ENCODE measurements at regions not wholly inside any gene's neighbourhood (a gene's known extent, or its start where the extent isn't known, plus 50 kb on each side); places are given as distances from the start of the nearest gene placed in this dataset.
"Not testable (repeated sequence)": the region's sequence is repeated elsewhere in the genome, so short reads cannot be mapped to it uniquely, and the experiment has no call there.

GRCh38 chr21:9978371-9978770 lies 543.0 kb upstream of the TPTE start:
- intact Hi-C loops (cut with micrococcal nuclease); H3K9ac ChIP-seq (ENCODE audit: insufficient read depth, low read length, poor library complexity, severe bottlenecking); H2AFZ ChIP-seq (ENCODE audit: insufficient read depth, low read depth, low read length, poor library complexity, severe bottlenecking); DNase-seq; H4K20me1 ChIP-seq (ENCODE audit: insufficient read depth, low read length); H3K4me1 ChIP-seq (ENCODE audit: control insufficient read depth in 1 of 2, insufficient read depth in 2 of 2, low read length in 2 of 2); H3K27ac Mint-ChIP-seq; H3K4me1 Mint-ChIP-seq; H3K4me3 Mint-ChIP-seq; H3K36me3 Mint-ChIP-seq; H3K4me3 ChIP-seq (replicated peaks in 1 of 3; ENCODE audit: low read depth in 2 of 3, low read length in 3 of 3); H3K27me3 Mint-ChIP-seq (ENCODE audit: low read depth in 3 of 3); H3K36me3 ChIP-seq (replicated peaks in 1 of 2; ENCODE audit: control insufficient read depth in 1 of 2, insufficient read depth in 2 of 2, low read length in 2 of 2); H3K27me3 ChIP-seq (ENCODE audit: control insufficient read depth in 2 of 2, insufficient read depth in 2 of 2, low read length in 2 of 2); H3K79me2 ChIP-seq (ENCODE audit: insufficient read depth, low read length); H3K4me2 ChIP-seq (replicated peaks; ENCODE audit: extremely low read depth, low read length, poor library complexity, severe bottlenecking); H3K27ac ChIP-seq (ENCODE audit: low read depth in 1 of 2, low read length in 2 of 2): not testable (repeated sequence)
- no CpG with 5 or more reads among the region's 4 CpGs for WGBS (ENCODE audit: insufficient coverage)
- peaks cover 10 to 18% of the 10 kb centered on the region in 2 donors for H3K9me3 ChIP-seq (replicated peaks in 1 of 2; ENCODE audit: control insufficient read depth in 1 of 2, insufficient read depth in 1 of 2, low read length in 2 of 2)
- peaks cover 7 to 23% (median 13%) of the 10 kb centered on the region in 7 donors for H3K9me3 Mint-ChIP-seq

- DNase-seq; H3K36me3 Mint-ChIP-seq; H3K4me2 ChIP-seq (replicated peaks; ENCODE audit: extremely low read depth, low read length, poor library complexity, severe bottlenecking); H2AFZ ChIP-seq (ENCODE audit: insufficient read depth, low read depth, low read length, poor library complexity, severe bottlenecking); H4K20me1 ChIP-seq (ENCODE audit: insufficient read depth, low read length); H3K27ac ChIP-seq (ENCODE audit: low read depth in 1 of 2, low read length in 2 of 2); intact Hi-C loops (cut with micrococcal nuclease); H3K4me1 ChIP-seq (ENCODE audit: control insufficient read depth in 1 of 2, insufficient read depth in 2 of 2, low read length in 2 of 2); H3K79me2 ChIP-seq (ENCODE audit: insufficient read depth, low read length); H3K27ac Mint-ChIP-seq; H3K4me3 ChIP-seq (replicated peaks in 1 of 3; ENCODE audit: low read depth in 2 of 3, low read length in 3 of 3); H3K4me1 Mint-ChIP-seq; H3K27me3 ChIP-seq (ENCODE audit: control insufficient read depth in 2 of 2, insufficient read depth in 2 of 2, low read length in 2 of 2); H3K36me3 ChIP-seq (replicated peaks in 1 of 2; ENCODE audit: control insufficient read depth in 1 of 2, insufficient read depth in 2 of 2, low read length in 2 of 2); H3K4me3 Mint-ChIP-seq; H3K9ac ChIP-seq (ENCODE audit: insufficient read depth, low read length, poor library complexity, severe bottlenecking); H3K27me3 Mint-ChIP-seq (ENCODE audit: low read depth in 3 of 3): not testable (repeated sequence)
- no CpG with 5 or more reads among the region's 2 CpGs for WGBS (ENCODE audit: insufficient coverage)
- H3K9me3 Mint-ChIP-seq, result peaks cover 0 to 15% (median 5%) of the 10 kb centered on the region in 7 donors
- H3K9me3 ChIP-seq (replicated peaks in 1 of 2; ENCODE audit: control insufficient read depth in 1 of 2, insufficient read depth in 1 of 2, low read length in 2 of 2), result peaks cover 10 to 15% of the 10 kb centered on the region in 2 donors
Observed at GRCh38 chr21:9997507-9997906, 523.9 kb upstream of the TPTE start.

- H3K27ac Mint-ChIP-seq; H2AFZ ChIP-seq (ENCODE audit: insufficient read depth, low read depth, low read length, poor library complexity, severe bottlenecking); H3K4me3 Mint-ChIP-seq; intact Hi-C loops (cut with micrococcal nuclease); H3K36me3 Mint-ChIP-seq; H3K4me1 ChIP-seq (ENCODE audit: control insufficient read depth in 1 of 2, insufficient read depth in 2 of 2, low read length in 2 of 2); H3K27me3 ChIP-seq (ENCODE audit: control insufficient read depth in 2 of 2, insufficient read depth in 2 of 2, low read length in 2 of 2); DNase-seq; H3K4me1 Mint-ChIP-seq; H3K9me3 ChIP-seq (replicated peaks in 1 of 2; ENCODE audit: control insufficient read depth in 1 of 2, insufficient read depth in 1 of 2, low read length in 2 of 2); H3K27me3 Mint-ChIP-seq (ENCODE audit: low read depth in 3 of 3); H3K79me2 ChIP-seq (ENCODE audit: insufficient read depth, low read length); H3K4me2 ChIP-seq (replicated peaks; ENCODE audit: extremely low read depth, low read length, poor library complexity, severe bottlenecking); H4K20me1 ChIP-seq (ENCODE audit: insufficient read depth, low read length); H3K36me3 ChIP-seq (replicated peaks in 1 of 2; ENCODE audit: control insufficient read depth in 1 of 2, insufficient read depth in 2 of 2, low read length in 2 of 2); H3K9ac ChIP-seq (ENCODE audit: insufficient read depth, low read length, poor library complexity, severe bottlenecking); H3K4me3 ChIP-seq (replicated peaks in 1 of 3; ENCODE audit: low read depth in 2 of 3, low read length in 3 of 3); H3K27ac ChIP-seq (ENCODE audit: low read depth in 1 of 2, low read length in 2 of 2): not testable (repeated sequence)
- H3K9me3 Mint-ChIP-seq, result peaks cover 0 to 18% (median 9%) of the 10 kb centered on the region in 7 donors
- WGBS (ENCODE audit: insufficient coverage), result 80% methylated on average over 1 of the region's 6 CpGs
Observed at GRCh38 chr21:10002762-10003313, 518.5 kb upstream of the TPTE start.

GRCh38 chr21:10005791-10006190 lies 515.6 kb upstream of the TPTE start:
- H3K27me3 Mint-ChIP-seq (ENCODE audit: low read depth in 3 of 3); H3K9ac ChIP-seq (ENCODE audit: insufficient read depth, low read length, poor library complexity, severe bottlenecking); H3K4me2 ChIP-seq (replicated peaks; ENCODE audit: extremely low read depth, low read length, poor library complexity, severe bottlenecking); intact Hi-C loops (cut with micrococcal nuclease); H3K27ac ChIP-seq (ENCODE audit: low read depth in 1 of 2, low read length in 2 of 2); H3K27me3 ChIP-seq (ENCODE audit: control insufficient read depth in 2 of 2, insufficient read depth in 2 of 2, low read length in 2 of 2); H3K27ac Mint-ChIP-seq; DNase-seq; H3K4me1 ChIP-seq (ENCODE audit: control insufficient read depth in 1 of 2, insufficient read depth in 2 of 2, low read length in 2 of 2); H3K9me3 ChIP-seq (replicated peaks in 1 of 2; ENCODE audit: control insufficient read depth in 1 of 2, insufficient read depth in 1 of 2, low read length in 2 of 2); H3K4me3 Mint-ChIP-seq; H4K20me1 ChIP-seq (ENCODE audit: insufficient read depth, low read length); H3K36me3 ChIP-seq (replicated peaks in 1 of 2; ENCODE audit: control insufficient read depth in 1 of 2, insufficient read depth in 2 of 2, low read length in 2 of 2); H3K36me3 Mint-ChIP-seq; H3K4me1 Mint-ChIP-seq; H3K79me2 ChIP-seq (ENCODE audit: insufficient read depth, low read length); H2AFZ ChIP-seq (ENCODE audit: insufficient read depth, low read depth, low read length, poor library complexity, severe bottlenecking); H3K4me3 ChIP-seq (replicated peaks in 1 of 3; ENCODE audit: low read depth in 2 of 3, low read length in 3 of 3): not testable (repeated sequence)
- WGBS (ENCODE audit: insufficient coverage), result no CpG with 5 or more reads among the region's 2 CpGs
- peaks cover 0 to 18% (median 8%) of the 10 kb centered on the region in 7 donors for H3K9me3 Mint-ChIP-seq

Measured in CD14-positive monocyte (primary cell).